ENCODE measurements at regions not wholly inside any gene's neighbourhood (a gene's known extent, or its start where the extent isn't known, plus 50 kb on each side); places are given as distances from the start of the nearest gene placed in this dataset.

DNA sequence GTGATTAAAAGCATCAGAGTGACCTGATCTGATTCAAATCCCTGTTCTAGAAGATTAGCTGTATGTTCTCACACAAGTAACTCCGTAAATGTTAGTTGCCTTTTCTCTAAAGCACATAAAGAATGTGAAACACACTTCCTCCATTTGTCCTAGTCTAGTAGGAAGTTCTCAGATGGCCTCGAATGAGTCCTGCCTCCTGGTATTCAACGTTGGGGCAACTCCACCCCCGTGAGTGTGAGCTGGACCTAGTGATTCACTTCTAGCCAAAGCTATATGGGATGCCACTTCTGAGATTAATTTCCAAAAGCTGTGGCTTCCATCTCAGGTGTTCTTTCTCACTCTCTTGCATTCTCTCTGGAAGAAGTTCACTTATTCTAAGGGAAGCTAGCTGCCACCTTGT lies 267.6 kb downstream of the GPATCH2 start:
- TF ChIP-seq, protein P1, sequence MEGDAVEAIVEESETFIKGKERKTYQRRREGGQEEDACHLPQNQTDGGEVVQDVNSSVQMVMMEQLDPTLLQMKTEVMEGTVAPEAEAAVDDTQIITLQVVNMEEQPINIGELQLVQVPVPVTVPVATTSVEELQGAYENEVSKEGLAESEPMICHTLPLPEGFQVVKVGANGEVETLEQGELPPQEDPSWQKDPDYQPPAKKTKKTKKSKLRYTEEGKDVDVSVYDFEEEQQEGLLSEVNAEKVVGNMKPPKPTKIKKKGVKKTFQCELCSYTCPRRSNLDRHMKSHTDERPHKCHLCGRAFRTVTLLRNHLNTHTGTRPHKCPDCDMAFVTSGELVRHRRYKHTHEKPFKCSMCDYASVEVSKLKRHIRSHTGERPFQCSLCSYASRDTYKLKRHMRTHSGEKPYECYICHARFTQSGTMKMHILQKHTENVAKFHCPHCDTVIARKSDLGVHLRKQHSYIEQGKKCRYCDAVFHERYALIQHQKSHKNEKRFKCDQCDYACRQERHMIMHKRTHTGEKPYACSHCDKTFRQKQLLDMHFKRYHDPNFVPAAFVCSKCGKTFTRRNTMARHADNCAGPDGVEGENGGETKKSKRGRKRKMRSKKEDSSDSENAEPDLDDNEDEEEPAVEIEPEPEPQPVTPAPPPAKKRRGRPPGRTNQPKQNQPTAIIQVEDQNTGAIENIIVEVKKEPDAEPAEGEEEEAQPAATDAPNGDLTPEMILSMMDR (conservative IDR thresholded peaks at IDR 0.05; ENCODE audit: low read length): no peak
- TF ChIP-seq EZH2phosphoT487 (IDR thresholded peaks at IDR 0.05; ENCODE audit: borderline replicate concordance): no peak

Measured in Loucy (cell line).